ENCODE measurements at regions not wholly inside any gene's neighbourhood (a gene's known extent, or its start where the extent isn't known, plus 50 kb on each side); places are given as distances from the start of the nearest gene placed in this dataset.

DNA sequence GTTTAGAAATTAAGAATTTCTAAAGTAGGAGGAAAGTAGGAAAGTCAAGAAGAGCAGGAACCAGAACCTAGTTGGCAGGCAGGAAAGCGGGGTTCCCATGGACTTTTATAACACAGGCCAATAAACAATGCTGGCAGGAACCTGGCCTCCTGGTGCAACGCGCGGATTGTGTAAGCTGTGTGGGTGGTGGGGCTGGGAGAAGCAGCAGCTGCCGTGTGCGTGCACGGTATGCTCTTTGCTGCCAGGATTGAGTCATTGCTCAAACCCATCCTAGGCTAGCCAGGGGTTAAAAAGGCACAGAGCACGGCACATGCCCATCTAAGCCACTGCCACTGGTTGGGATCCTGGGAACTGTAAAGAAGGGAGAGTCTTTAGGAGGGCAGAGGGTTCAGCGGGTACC, 209.9 kb upstream of the RGMA start:
- no peak for DNase-seq (ENCODE audit: low read depth, low spot score)
- in situ Hi-C loops (cut with HindIII; ENCODE audit: low sequenced_read_pairs): no loop called here
- H3K4me3 ChIP-seq (ENCODE audit: low read depth, low read length): no peak overlapping the region
- TF ChIP-seq, protein P1, sequence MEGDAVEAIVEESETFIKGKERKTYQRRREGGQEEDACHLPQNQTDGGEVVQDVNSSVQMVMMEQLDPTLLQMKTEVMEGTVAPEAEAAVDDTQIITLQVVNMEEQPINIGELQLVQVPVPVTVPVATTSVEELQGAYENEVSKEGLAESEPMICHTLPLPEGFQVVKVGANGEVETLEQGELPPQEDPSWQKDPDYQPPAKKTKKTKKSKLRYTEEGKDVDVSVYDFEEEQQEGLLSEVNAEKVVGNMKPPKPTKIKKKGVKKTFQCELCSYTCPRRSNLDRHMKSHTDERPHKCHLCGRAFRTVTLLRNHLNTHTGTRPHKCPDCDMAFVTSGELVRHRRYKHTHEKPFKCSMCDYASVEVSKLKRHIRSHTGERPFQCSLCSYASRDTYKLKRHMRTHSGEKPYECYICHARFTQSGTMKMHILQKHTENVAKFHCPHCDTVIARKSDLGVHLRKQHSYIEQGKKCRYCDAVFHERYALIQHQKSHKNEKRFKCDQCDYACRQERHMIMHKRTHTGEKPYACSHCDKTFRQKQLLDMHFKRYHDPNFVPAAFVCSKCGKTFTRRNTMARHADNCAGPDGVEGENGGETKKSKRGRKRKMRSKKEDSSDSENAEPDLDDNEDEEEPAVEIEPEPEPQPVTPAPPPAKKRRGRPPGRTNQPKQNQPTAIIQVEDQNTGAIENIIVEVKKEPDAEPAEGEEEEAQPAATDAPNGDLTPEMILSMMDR (IDR thresholded peaks at IDR 0.05; ENCODE audit: low read depth, low read length): no peak

- no peak for DNase-seq (ENCODE audit: low read depth, low spot score)
- TF ChIP-seq, protein P1 (IDR thresholded peaks at IDR 0.05; ENCODE audit: low read depth, low read length): no peak
- in situ Hi-C loops (cut with HindIII; ENCODE audit: low sequenced_read_pairs): no loop called here
- H3K4me3 ChIP-seq (ENCODE audit: low read depth, low read length): no peak overlapping the region
These were observed 207.9 kb upstream of the RGMA start for GRCh38 chr15:93296759-93297500.

- TF ChIP-seq, protein P1 (IDR thresholded peaks at IDR 0.05; ENCODE audit: low read depth, low read length): no peak
- in situ Hi-C loops (cut with HindIII; ENCODE audit: low sequenced_read_pairs): no loop called here
- DNase-seq (ENCODE audit: low read depth, low spot score): no peak
- no peak overlapping the region for H3K4me3 ChIP-seq (ENCODE audit: low read depth, low read length)
These were observed 205.9 kb upstream of the RGMA start for GRCh38 chr15:93294896-93295295.

GRCh38 chr15:93294066-93294465, 205.1 kb upstream of the RGMA start:
- in situ Hi-C loops (cut with HindIII; ENCODE audit: low sequenced_read_pairs): no loop called here
- TF ChIP-seq, protein P1 (IDR thresholded peaks at IDR 0.05; ENCODE audit: low read depth, low read length): no peak
- DNase-seq (ENCODE audit: low read depth, low spot score): no peak
- H3K4me3 ChIP-seq (ENCODE audit: low read depth, low read length): no peak overlapping the region

GRCh38 chr15:93291380-93291779, 202.4 kb upstream of the RGMA start:
- TF ChIP-seq, protein P1 (IDR thresholded peaks at IDR 0.05; ENCODE audit: low read depth, low read length): no peak
- DNase-seq (ENCODE audit: low read depth, low spot score): no peak
- in situ Hi-C loops (cut with HindIII; ENCODE audit: low sequenced_read_pairs): no loop called here
- no peak overlapping the region for H3K4me3 ChIP-seq (ENCODE audit: low read depth, low read length)

DNA sequence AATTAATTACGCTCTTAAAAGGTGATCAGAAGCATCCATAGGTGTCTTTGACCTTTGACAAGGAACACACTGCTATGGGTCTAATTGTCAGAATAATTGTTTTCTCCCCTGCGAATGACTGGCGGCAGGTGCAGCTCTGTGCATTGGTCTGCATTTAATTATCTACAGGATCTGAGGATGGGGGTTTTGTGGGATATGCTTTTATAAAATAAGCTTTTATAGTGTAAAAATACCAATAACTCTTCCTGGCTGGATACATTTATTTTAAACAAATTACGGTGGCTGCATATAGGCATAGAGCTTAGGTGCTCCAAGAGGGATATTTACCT, 201.6 kb upstream of the RGMA start:
- TF ChIP-seq, protein P1 (IDR thresholded peaks at IDR 0.05; ENCODE audit: low read depth, low read length): no peak
- no peak for DNase-seq (ENCODE audit: low read depth, low spot score)
- H3K4me3 ChIP-seq (ENCODE audit: low read depth, low read length): no peak overlapping the region
- in situ Hi-C loops (cut with HindIII; ENCODE audit: low sequenced_read_pairs): no loop called here
